ENCODE measurements at regions not wholly inside any gene's neighbourhood (a gene's known extent, or its start where the extent isn't known, plus 50 kb on each side); places are given as distances from the start of the nearest gene placed in this dataset.

GRCh38 chr7:144960763-144961162 lies 124.9 kb upstream of the TPK1 start:
- no peak for TF ChIP-seq CTCF (IDR thresholded peaks at IDR 0.05)
- no peak for TF ChIP-seq POLR2A (IDR thresholded peaks at IDR 0.05)
- TF ChIP-seq POLR2AphosphoS5 (IDR thresholded peaks at IDR 0.05) = no peak

Measured in sigmoid colon (tissue), 4 donors.